AG04449 (cell line): ENCODE measurements at regions not wholly inside any gene's neighbourhood (a gene's known extent, or its start where the extent isn't known, plus 50 kb on each side); places are given as distances from the start of the nearest gene placed in this dataset.
"Not testable (repeated sequence)": the region's sequence is repeated elsewhere in the genome, so short reads cannot be mapped to it uniquely, and the experiment has no call there.

Source experiments
- CTCF ChIA-PET: fragments of 350-600 bp; formaldehyde crosslinking; extraction: SDS; loops from one replicate; lab custom pipeline; 2021; ENCODE audit warnings: antibody characterized with exemption; lab: Yijun Ruan, JAX
- POLR2A ChIA-PET: fragments of 400-600, 350-600 bp; formaldehyde crosslinking; extraction: SDS; loops from one replicate; lab custom pipeline; 2020; ENCODE audit warnings: antibody characterized with exemption, inconsistent platforms; lab: Yijun Ruan, JAX
- DNase-seq: peaks from one replicate; pipeline ENCODE4 v3.0.0-alpha.2; 2010; ENCODE audit warnings: low read depth, low spot score
- H3K4me3 ChIP-seq: 2 replicates; pipeline ENCODE4 v1.5.1; 2011; ENCODE audit warnings: low read depth, mild to moderate bottlenecking, control low read depth, low read length
- CTCF ChIP-seq: IDR thresholded peaks from one replicate; pipeline ENCODE4 v1.5.1; 2011; ENCODE audit warnings: mild to moderate bottlenecking, moderate library complexity, low read length, control low read depth, inconsistent platforms; ENCODE audit not compliant: insufficient read depth; ENCODE audit errors: missing control alignments

GRCh38 chr19:28578786-28579505, 634.0 kb downstream of the UQCRFS1 start:
- ChIA-PET POLR2A (no interaction called here), CTCF (no interaction called here)
- no peak for DNase-seq
- H3K4me3 ChIP-seq, result no peak overlapping the region
- TF ChIP-seq CTCF, result no peak

GRCh38 chr19:28578208-28578607, 634.7 kb downstream of the UQCRFS1 start:
- POLR2A ChIA-PET, result no interaction called here
- no peak for DNase-seq
- CTCF ChIA-PET, result no interaction called here
- no peak overlapping the region for H3K4me3 ChIP-seq
- no peak for TF ChIP-seq CTCF

GRCh38 chr19:28577666-28578065, 635.3 kb downstream of the UQCRFS1 start:
- no peak for DNase-seq
- H3K4me3 ChIP-seq, result no peak overlapping the region
- no peak for TF ChIP-seq CTCF
- ChIA-PET POLR2A (no interaction called here), CTCF (no interaction called here)

GRCh38 chr19:28577233-28577632, 635.7 kb downstream of the UQCRFS1 start:
- TF ChIP-seq CTCF, result no peak
- no peak for DNase-seq
- ChIA-PET POLR2A (no interaction called here), CTCF (no interaction called here)
- H3K4me3 ChIP-seq, result no peak overlapping the region

GRCh38 chr19:28575816-28576215, 637.1 kb downstream of the UQCRFS1 start:
- ChIA-PET POLR2A (no interaction called here), CTCF (no interaction called here)
- no peak for DNase-seq
- H3K4me3 ChIP-seq, result no peak overlapping the region
- TF ChIP-seq CTCF, result no peak

- CTCF ChIA-PET, DNase-seq, H3K4me3 ChIP-seq, POLR2A ChIA-PET: not testable (repeated sequence)
Observed at GRCh38 chr19:28575312-28575711, 637.6 kb downstream of the UQCRFS1 start.

- POLR2A ChIA-PET, result no interaction called here
- CTCF ChIA-PET, result no interaction called here
- no peak for TF ChIP-seq CTCF
- no peak for DNase-seq
- H3K4me3 ChIP-seq, result no peak overlapping the region
Observed at GRCh38 chr19:28574212-28574611, 638.7 kb downstream of the UQCRFS1 start.
